HG03045 (cell line): ENCODE measurements at regions not wholly inside any gene's neighbourhood (a gene's known extent, or its start where the extent isn't known, plus 50 kb on each side); places are given as distances from the start of the nearest gene placed in this dataset.

Experiments
- ATAC-seq: cut with Tn5 transposase; IDR thresholded peaks from one replicate; pipeline ENCODE4 v1.9.1; 2021; ENCODE audit warnings: mild to moderate bottlenecking, moderate library complexity; ENCODE audit not compliant: unreplicated experiment

- no peak for ATAC-seq
Measured at GRCh38 chr3:178291574-178292370, 244.5 kb upstream of the KCNMB2 start.

- no peak for ATAC-seq
Measured at GRCh38 chr3:178295292-178295912, 240.8 kb upstream of the KCNMB2 start.

- ATAC-seq = no peak
Measured at GRCh38 chr3:178297199-178297598, 239.0 kb upstream of the KCNMB2 start.

GRCh38 chr3:178297740-178298139 is 238.5 kb upstream of the KCNMB2 start:
- ATAC-seq = no peak

- no peak for ATAC-seq
Measured at GRCh38 chr3:178300441-178300959, 235.7 kb upstream of the KCNMB2 start.

GRCh38 chr3:178302966-178303930 is 233.0 kb upstream of the KCNMB2 start:
- no peak for ATAC-seq

- no peak for ATAC-seq
Measured at GRCh38 chr3:178304758-178305467, 231.3 kb upstream of the KCNMB2 start.

GRCh38 chr3:178306432-178307115 is 229.7 kb upstream of the KCNMB2 start:
- no peak for ATAC-seq

- ATAC-seq = no peak
Measured at GRCh38 chr3:178308771-178309170, 227.5 kb upstream of the KCNMB2 start.

GRCh38 chr3:178310949-178311348 is 225.3 kb upstream of the KCNMB2 start:
- no peak for ATAC-seq

- no peak for ATAC-seq
Measured at GRCh38 chr3:178313716-178314115, 222.5 kb upstream of the KCNMB2 start.

GRCh38 chr3:178318340-178318739 is 217.9 kb upstream of the KCNMB2 start:
- ATAC-seq = no peak

GRCh38 chr3:178318941-178319816 is 217.1 kb upstream of the KCNMB2 start:
- no peak for ATAC-seq

- no peak for ATAC-seq
Measured at GRCh38 chr3:178320456-178321351, 215.5 kb upstream of the KCNMB2 start.

- no peak for ATAC-seq
Measured at GRCh38 chr3:178324356-178324755, 211.9 kb upstream of the KCNMB2 start.

GRCh38 chr3:178325330-178325729 is 210.9 kb upstream of the KCNMB2 start:
- ATAC-seq = no peak

GRCh38 chr3:178329936-178330335 is 206.3 kb upstream of the KCNMB2 start:
- ATAC-seq = no peak

- no peak for ATAC-seq
Measured at GRCh38 chr3:178334239-178334638, 202.0 kb upstream of the KCNMB2 start.
